HCT116 (cell line): ENCODE measurements at regions not wholly inside any gene's neighbourhood (a gene's known extent, or its start where the extent isn't known, plus 50 kb on each side); places are given as distances from the start of the nearest gene placed in this dataset.
"Not testable (repeated sequence)": the region's sequence is repeated elsewhere in the genome, so short reads cannot be mapped to it uniquely, and the experiment has no call there.

Source experiments
- POLR2AphosphoS5 ChIP-seq: IDR thresholded peaks from 2 replicates; pipeline ENCODE4 v1.6.1; 2011; ENCODE audit warnings: mild to moderate bottlenecking, low read depth, low read length, moderate library complexity
- RAD21 ChIP-seq: IDR thresholded peaks from 2 replicates; pipeline ENCODE4 v1.6.1; 2012; ENCODE audit warnings: low read depth, mild to moderate bottlenecking
- SRF ChIP-seq: IDR thresholded peaks from 2 replicates; pipeline ENCODE4 v1.6.1; 2012; ENCODE audit warnings: low read depth
- TF ChIP-seq, protein P1 (sequence below), 3 experiments: fragments of 200-600 bp in 1 of 3; sonication (generic) in 1 of 3; IDR thresholded peaks in 2 of 3; conservative IDR thresholded peaks in 1 of 3; 2 replicates each; pipeline ENCODE4 v1.5.1; 2012 to 2017; ENCODE audit warnings: low read depth in 2 of 3, low read length in 2 of 3, antibody characterized with exemption in 1 of 3, borderline replicate concordance in 1 of 3, control low read depth in 1 of 3, mild to moderate bottlenecking in 1 of 3, mixed read lengths in 1 of 3, mixed run types in 1 of 3, moderate library complexity in 1 of 3; ENCODE audit not compliant: insufficient read depth in 1 of 3

DNA sequence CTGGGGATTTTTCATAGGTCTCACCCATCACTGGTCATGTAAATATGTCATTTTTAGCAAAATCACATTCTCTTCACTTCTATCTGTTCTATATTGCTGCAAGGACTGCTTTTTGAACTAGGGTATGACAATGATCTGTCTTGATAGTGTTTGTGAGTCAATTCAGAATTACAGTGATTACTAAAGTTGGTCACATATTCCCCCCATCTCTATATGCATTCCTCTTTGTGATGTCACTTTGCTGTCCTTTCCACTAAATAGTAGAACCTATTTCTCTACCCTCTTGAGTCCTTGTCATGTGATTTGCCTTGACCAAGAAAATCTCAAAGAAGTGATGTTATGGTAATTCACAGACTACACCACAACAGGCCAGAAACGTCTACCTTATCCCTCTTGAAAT is 243.9 kb downstream of the NPIPA8 start:
- TF ChIP-seq RAD21, SRF, POLR2AphosphoS5: not testable (repeated sequence)
- TF ChIP-seq, protein P1, sequence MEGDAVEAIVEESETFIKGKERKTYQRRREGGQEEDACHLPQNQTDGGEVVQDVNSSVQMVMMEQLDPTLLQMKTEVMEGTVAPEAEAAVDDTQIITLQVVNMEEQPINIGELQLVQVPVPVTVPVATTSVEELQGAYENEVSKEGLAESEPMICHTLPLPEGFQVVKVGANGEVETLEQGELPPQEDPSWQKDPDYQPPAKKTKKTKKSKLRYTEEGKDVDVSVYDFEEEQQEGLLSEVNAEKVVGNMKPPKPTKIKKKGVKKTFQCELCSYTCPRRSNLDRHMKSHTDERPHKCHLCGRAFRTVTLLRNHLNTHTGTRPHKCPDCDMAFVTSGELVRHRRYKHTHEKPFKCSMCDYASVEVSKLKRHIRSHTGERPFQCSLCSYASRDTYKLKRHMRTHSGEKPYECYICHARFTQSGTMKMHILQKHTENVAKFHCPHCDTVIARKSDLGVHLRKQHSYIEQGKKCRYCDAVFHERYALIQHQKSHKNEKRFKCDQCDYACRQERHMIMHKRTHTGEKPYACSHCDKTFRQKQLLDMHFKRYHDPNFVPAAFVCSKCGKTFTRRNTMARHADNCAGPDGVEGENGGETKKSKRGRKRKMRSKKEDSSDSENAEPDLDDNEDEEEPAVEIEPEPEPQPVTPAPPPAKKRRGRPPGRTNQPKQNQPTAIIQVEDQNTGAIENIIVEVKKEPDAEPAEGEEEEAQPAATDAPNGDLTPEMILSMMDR (IDR thresholded peaks at IDR 0.05 in 2 of 3, conservative IDR thresholded peaks at IDR 0.05 in 1 of 3; ENCODE audit: borderline replicate concordance in 1 of 3, insufficient read depth in 1 of 3, low read depth in 2 of 3, low read length in 2 of 3) = not testable (repeated sequence)
